ENCODE measurements at regions not wholly inside any gene's neighbourhood (a gene's known extent, or its start where the extent isn't known, plus 50 kb on each side); places are given as distances from the start of the nearest gene placed in this dataset.

DNA sequence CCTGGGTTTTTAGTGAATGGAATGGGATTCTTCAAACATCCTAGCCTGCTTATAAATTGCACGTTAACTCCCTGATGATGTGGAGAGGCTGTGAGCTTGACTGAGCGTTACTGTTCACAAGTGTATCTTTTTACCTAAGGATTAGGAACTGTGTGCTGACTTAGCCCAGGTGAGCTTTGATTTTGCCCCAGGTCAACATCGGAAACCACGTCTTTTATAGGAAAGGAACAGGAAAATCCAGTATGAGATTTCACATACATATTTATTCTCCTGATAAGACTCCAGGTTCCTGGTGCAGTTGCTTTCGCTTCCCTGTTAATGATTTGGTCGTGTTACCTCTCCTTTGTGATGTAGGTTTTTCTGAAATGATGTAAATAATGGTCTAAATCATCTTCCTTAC, 103.2 kb upstream of the BASP1 start:
- Mint-ChIP-seq H3K36me3 (ENCODE audit: low read depth) (no peaks in the 10 kb centered on the region), H3K4me3 (no peak overlapping the region), H3K27me3 (ENCODE audit: insufficient read depth, low read depth, poor library complexity) (peaks cover 8% of the 10 kb centered on the region), H3K27ac (no peak overlapping the region), H3K9me3 (no peaks in the 10 kb centered on the region), H3K4me1 (peaks cover 22% of the 10 kb centered on the region)
- Histone ChIP-seq H3K36me3 (ENCODE audit: insufficient read depth) (no peaks in the 10 kb centered on the region), H3K4me2 (no peak overlapping the region), H3K27ac (ENCODE audit: low read depth) (no peak overlapping the region), H2AFZ (peak overlapping the region; percentile 15; the same call in 1 of the 2 replicates), H3K4me1 (ENCODE audit: insufficient read depth) (peaks cover 31% of the 10 kb centered on the region), H3K79me2 (replicated peaks; ENCODE audit: insufficient read depth) (no peaks in the 10 kb centered on the region), H3K9me2 (ENCODE audit: insufficient read depth) (no peaks in the 10 kb centered on the region), H3K4me3 (no peak overlapping the region), H3K27me3 (ENCODE audit: insufficient read depth) (no peaks in the 10 kb centered on the region), H4K20me1 (replicated peaks; ENCODE audit: insufficient read depth) (no peaks in the 10 kb centered on the region), H3F3A (replicated peaks; ENCODE audit: low read depth) (no peaks in the 10 kb centered on the region)
- TF ChIP-seq NANOG (IDR thresholded peaks at IDR 0.05; ENCODE audit: borderline replicate concordance) = no peak
- TF ChIP-seq EZH2phosphoT487 (IDR thresholded peaks at IDR 0.05; ENCODE audit: unreplicated experiment) = no peak
- no peak for TF ChIP-seq ZNF331 (CRISPR knock-in tag; IDR thresholded peaks at IDR 0.05; ENCODE audit: low read depth)
- TF ChIP-seq, protein P1, sequence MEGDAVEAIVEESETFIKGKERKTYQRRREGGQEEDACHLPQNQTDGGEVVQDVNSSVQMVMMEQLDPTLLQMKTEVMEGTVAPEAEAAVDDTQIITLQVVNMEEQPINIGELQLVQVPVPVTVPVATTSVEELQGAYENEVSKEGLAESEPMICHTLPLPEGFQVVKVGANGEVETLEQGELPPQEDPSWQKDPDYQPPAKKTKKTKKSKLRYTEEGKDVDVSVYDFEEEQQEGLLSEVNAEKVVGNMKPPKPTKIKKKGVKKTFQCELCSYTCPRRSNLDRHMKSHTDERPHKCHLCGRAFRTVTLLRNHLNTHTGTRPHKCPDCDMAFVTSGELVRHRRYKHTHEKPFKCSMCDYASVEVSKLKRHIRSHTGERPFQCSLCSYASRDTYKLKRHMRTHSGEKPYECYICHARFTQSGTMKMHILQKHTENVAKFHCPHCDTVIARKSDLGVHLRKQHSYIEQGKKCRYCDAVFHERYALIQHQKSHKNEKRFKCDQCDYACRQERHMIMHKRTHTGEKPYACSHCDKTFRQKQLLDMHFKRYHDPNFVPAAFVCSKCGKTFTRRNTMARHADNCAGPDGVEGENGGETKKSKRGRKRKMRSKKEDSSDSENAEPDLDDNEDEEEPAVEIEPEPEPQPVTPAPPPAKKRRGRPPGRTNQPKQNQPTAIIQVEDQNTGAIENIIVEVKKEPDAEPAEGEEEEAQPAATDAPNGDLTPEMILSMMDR (conservative IDR thresholded peaks at IDR 0.05; ENCODE audit: low read depth in 2 of 2) = no peak
- TF ChIP-seq, protein P2, sequence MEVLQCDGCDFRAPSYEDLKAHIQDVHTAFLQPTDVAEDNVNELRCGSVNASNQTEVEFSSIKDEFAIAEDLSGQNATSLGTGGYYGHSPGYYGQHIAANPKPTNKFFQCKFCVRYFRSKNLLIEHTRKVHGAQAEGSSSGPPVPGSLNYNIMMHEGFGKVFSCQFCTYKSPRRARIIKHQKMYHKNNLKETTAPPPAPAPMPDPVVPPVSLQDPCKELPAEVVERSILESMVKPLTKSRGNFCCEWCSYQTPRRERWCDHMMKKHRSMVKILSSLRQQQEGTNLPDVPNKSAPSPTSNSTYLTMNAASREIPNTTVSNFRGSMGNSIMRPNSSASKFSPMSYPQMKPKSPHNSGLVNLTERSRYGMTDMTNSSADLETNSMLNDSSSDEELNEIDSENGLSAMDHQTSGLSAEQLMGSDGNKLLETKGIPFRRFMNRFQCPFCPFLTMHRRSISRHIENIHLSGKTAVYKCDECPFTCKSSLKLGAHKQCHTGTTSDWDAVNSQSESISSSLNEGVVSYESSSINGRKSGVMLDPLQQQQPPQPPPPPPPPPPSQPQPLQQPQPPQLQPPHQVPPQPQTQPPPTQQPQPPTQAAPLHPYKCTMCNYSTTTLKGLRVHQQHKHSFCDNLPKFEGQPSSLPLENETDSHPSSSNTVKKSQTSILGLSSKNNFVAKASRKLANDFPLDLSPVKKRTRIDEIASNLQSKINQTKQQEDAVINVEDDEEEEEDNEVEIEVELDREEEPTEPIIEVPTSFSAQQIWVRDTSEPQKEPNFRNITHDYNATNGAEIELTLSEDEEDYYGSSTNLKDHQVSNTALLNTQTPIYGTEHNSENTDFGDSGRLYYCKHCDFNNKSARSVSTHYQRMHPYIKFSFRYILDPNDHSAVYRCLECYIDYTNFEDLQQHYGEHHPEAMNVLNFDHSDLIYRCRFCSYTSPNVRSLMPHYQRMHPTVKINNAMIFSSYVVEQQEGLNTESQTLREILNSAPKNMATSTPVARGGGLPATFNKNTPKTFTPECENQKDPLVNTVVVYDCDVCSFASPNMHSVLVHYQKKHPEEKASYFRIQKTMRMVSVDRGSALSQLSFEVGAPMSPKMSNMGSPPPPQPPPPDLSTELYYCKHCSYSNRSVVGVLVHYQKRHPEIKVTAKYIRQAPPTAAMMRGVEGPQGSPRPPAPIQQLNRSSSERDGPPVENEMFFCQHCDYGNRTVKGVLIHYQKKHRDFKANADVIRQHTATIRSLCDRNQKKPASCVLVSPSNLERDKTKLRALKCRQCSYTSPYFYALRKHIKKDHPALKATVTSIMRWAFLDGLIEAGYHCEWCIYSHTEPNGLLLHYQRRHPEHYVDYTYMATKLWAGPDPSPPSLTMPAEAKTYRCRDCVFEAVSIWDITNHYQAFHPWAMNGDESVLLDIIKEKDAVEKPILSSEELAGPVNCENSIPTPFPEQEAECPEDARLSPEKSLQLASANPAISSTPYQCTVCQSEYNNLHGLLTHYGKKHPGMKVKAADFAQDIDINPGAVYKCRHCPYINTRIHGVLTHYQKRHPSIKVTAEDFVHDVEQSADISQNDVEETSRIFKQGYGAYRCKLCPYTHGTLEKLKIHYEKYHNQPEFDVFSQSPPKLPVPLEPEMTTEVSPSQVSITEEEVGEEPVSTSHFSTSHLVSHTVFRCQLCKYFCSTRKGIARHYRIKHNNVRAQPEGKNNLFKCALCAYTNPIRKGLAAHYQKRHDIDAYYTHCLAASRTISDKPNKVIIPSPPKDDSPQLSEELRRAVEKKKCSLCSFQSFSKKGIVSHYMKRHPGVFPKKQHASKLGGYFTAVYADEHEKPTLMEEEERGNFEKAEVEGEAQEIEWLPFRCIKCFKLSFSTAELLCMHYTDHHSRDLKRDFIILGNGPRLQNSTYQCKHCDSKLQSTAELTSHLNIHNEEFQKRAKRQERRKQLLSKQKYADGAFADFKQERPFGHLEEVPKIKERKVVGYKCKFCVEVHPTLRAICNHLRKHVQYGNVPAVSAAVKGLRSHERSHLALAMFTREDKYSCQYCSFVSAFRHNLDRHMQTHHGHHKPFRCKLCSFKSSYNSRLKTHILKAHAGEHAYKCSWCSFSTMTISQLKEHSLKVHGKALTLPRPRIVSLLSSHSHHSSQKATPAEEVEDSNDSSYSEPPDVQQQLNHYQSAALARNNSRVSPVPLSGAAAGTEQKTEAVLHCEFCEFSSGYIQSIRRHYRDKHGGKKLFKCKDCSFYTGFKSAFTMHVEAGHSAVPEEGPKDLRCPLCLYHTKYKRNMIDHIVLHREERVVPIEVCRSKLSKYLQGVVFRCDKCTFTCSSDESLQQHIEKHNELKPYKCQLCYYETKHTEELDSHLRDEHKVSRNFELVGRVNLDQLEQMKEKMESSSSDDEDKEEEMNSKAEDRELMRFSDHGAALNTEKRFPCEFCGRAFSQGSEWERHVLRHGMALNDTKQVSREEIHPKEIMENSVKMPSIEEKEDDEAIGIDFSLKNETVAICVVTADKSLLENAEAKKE (CRISPR knock-in tag; IDR thresholded peaks at IDR 0.05) = no peak
- no peak for TF ChIP-seq EZH2 (IDR thresholded peaks at IDR 0.05; ENCODE audit: low read depth, unreplicated experiment)
- TF ChIP-seq, protein P3, sequence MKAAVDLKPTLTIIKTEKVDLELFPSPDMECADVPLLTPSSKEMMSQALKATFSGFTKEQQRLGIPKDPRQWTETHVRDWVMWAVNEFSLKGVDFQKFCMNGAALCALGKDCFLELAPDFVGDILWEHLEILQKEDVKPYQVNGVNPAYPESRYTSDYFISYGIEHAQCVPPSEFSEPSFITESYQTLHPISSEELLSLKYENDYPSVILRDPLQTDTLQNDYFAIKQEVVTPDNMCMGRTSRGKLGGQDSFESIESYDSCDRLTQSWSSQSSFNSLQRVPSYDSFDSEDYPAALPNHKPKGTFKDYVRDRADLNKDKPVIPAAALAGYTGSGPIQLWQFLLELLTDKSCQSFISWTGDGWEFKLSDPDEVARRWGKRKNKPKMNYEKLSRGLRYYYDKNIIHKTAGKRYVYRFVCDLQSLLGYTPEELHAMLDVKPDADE (IDR thresholded peaks at IDR 0.05) = no peak
- no peak for TF ChIP-seq POLR2AphosphoS5 (IDR thresholded peaks at IDR 0.05; ENCODE audit: low read depth)
- no peak for TF ChIP-seq JUNB (IDR thresholded peaks at IDR 0.05; ENCODE audit: unreplicated experiment)
- no peak for TF ChIP-seq ZNF114 (CRISPR knock-in tag; IDR thresholded peaks at IDR 0.05)
- TF ChIP-seq CREB1 (CRISPR knock-in tag; IDR thresholded peaks at IDR 0.05; ENCODE audit: low read depth) = no peak
- TF ChIP-seq, protein P4, sequence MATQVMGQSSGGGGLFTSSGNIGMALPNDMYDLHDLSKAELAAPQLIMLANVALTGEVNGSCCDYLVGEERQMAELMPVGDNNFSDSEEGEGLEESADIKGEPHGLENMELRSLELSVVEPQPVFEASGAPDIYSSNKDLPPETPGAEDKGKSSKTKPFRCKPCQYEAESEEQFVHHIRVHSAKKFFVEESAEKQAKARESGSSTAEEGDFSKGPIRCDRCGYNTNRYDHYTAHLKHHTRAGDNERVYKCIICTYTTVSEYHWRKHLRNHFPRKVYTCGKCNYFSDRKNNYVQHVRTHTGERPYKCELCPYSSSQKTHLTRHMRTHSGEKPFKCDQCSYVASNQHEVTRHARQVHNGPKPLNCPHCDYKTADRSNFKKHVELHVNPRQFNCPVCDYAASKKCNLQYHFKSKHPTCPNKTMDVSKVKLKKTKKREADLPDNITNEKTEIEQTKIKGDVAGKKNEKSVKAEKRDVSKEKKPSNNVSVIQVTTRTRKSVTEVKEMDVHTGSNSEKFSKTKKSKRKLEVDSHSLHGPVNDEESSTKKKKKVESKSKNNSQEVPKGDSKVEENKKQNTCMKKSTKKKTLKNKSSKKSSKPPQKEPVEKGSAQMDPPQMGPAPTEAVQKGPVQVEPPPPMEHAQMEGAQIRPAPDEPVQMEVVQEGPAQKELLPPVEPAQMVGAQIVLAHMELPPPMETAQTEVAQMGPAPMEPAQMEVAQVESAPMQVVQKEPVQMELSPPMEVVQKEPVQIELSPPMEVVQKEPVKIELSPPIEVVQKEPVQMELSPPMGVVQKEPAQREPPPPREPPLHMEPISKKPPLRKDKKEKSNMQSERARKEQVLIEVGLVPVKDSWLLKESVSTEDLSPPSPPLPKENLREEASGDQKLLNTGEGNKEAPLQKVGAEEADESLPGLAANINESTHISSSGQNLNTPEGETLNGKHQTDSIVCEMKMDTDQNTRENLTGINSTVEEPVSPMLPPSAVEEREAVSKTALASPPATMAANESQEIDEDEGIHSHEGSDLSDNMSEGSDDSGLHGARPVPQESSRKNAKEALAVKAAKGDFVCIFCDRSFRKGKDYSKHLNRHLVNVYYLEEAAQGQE (IDR thresholded peaks at IDR 0.05; ENCODE audit: unreplicated experiment) = no peak
- no peak for TF ChIP-seq STAT1 (IDR thresholded peaks at IDR 0.05; ENCODE audit: unreplicated experiment)
- DNase-seq (ENCODE audit: low spot score) (no peak), ATAC-seq (no peak)
